ENCODE measurements at regions not wholly inside any gene's neighbourhood (a gene's known extent, or its start where the extent isn't known, plus 50 kb on each side); places are given as distances from the start of the nearest gene placed in this dataset.

DNA sequence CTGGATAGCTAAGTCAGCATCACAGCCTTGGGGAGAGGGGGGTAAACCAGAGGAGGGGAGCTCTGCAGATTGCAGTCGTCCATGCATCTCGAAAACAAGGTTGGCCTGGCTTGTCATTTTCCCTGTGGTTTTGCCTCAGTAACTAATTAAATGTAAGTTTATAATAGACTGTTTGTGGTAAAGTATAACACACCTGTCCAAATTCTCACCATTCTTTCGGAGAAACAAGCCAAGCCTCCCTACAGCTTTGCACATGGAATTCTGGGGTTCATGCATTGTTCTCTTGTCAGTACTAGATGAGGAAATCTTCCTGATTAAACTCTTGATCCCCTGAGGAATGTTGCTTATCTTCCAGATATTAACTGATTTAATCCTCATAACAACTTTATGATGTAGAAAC, 1065.2 kb upstream of the FAM98A start:
- DNase-seq (ENCODE audit: insufficient read length) (no peak), FAIRE-seq (no peak)
- no peak for TF ChIP-seq TAF1 (IDR thresholded peaks at IDR 0.05; ENCODE audit: borderline replicate concordance, low read depth, low read length)
- TF ChIP-seq POLR2A (IDR thresholded peaks at IDR 0.05; ENCODE audit: low read depth, low read length), result no peak
- TF ChIP-seq POLR2AphosphoS5 (IDR thresholded peaks at IDR 0.05; ENCODE audit: low read depth, low read length), result no peak

DNA sequence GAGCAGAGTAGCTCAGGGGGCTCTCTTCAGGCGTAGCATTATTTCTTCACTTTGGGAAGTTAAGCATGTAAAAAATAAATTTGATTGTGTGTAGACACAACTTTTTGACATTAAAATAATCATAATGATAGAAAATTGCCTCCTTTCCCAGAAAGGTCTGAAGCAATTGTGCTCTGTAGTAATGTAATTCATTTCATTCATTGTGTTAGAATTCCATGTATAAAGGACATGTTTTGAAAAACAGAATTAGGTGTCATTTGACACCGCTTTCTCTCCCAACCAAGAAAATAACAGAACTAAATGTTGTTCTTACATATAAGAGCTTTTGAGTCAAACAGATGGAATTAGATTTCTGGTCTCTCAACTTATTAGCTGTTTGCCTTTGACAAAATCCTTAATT, 1064.2 kb upstream of the FAM98A start:
- no peak for FAIRE-seq
- TF ChIP-seq POLR2AphosphoS5 (IDR thresholded peaks at IDR 0.05; ENCODE audit: low read depth, low read length), result no peak
- no peak for TF ChIP-seq TAF1 (IDR thresholded peaks at IDR 0.05; ENCODE audit: borderline replicate concordance, low read depth, low read length)
- no peak for TF ChIP-seq POLR2A (IDR thresholded peaks at IDR 0.05; ENCODE audit: low read depth, low read length)
- DNase-seq (ENCODE audit: insufficient read length), result no peak

DNA sequence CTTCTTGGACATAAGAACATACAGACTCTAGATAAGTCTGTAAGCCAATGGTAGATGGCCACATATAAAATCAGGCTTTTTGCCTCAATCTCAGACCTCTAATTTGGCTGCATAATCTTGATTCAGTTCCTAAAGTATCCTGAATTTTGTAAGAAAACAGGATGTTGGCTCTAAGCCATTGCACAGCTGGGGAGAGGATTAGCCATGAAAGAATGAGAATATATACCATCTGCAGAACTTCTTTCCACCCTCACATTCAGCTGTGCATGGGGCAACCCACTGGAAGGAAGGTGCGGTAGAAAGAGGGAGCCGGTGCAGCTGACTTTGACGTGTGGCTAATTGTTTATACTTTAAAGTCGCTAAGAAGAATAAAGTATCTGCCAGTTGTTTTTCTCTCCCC, 1061.6 kb upstream of the FAM98A start:
- no peak for DNase-seq (ENCODE audit: insufficient read length)
- no peak for FAIRE-seq
- TF ChIP-seq POLR2AphosphoS5 (IDR thresholded peaks at IDR 0.05; ENCODE audit: low read depth, low read length) (no peak), TAF1 (IDR thresholded peaks at IDR 0.05; ENCODE audit: borderline replicate concordance, low read depth, low read length) (no peak), POLR2A (IDR thresholded peaks at IDR 0.05; ENCODE audit: low read depth, low read length) (no peak)

GRCh38 chr2:34656632-34657031, 1057.5 kb upstream of the FAM98A start:
- TF ChIP-seq POLR2A (IDR thresholded peaks at IDR 0.05; ENCODE audit: low read depth, low read length) (no peak), POLR2AphosphoS5 (IDR thresholded peaks at IDR 0.05; ENCODE audit: low read depth, low read length) (no peak), TAF1 (IDR thresholded peaks at IDR 0.05; ENCODE audit: borderline replicate concordance, low read depth, low read length) (no peak)
- FAIRE-seq (no peak), DNase-seq (ENCODE audit: insufficient read length) (no peak)

GRCh38 chr2:34652636-34653035, 1053.5 kb upstream of the FAM98A start:
- DNase-seq (ENCODE audit: insufficient read length) (no peak), FAIRE-seq (no peak)
- TF ChIP-seq POLR2AphosphoS5 (IDR thresholded peaks at IDR 0.05; ENCODE audit: low read depth, low read length), result no peak
- no peak for TF ChIP-seq POLR2A (IDR thresholded peaks at IDR 0.05; ENCODE audit: low read depth, low read length)
- no peak for TF ChIP-seq TAF1 (IDR thresholded peaks at IDR 0.05; ENCODE audit: borderline replicate concordance, low read depth, low read length)

GRCh38 chr2:34646901-34647300, 1047.8 kb upstream of the FAM98A start:
- FAIRE-seq (no peak), DNase-seq (ENCODE audit: insufficient read length) (no peak)
- TF ChIP-seq TAF1 (IDR thresholded peaks at IDR 0.05; ENCODE audit: borderline replicate concordance, low read depth, low read length) (no peak), POLR2A (IDR thresholded peaks at IDR 0.05; ENCODE audit: low read depth, low read length) (no peak), POLR2AphosphoS5 (IDR thresholded peaks at IDR 0.05; ENCODE audit: low read depth, low read length) (no peak)

- FAIRE-seq (no peak), DNase-seq (ENCODE audit: insufficient read length) (no peak)
- TF ChIP-seq POLR2AphosphoS5 (IDR thresholded peaks at IDR 0.05; ENCODE audit: low read depth, low read length) (no peak), POLR2A (IDR thresholded peaks at IDR 0.05; ENCODE audit: low read depth, low read length) (no peak), TAF1 (IDR thresholded peaks at IDR 0.05; ENCODE audit: borderline replicate concordance, low read depth, low read length) (no peak)
Observed at GRCh38 chr2:34632327-34632726, 1033.2 kb upstream of the FAM98A start.

DNA sequence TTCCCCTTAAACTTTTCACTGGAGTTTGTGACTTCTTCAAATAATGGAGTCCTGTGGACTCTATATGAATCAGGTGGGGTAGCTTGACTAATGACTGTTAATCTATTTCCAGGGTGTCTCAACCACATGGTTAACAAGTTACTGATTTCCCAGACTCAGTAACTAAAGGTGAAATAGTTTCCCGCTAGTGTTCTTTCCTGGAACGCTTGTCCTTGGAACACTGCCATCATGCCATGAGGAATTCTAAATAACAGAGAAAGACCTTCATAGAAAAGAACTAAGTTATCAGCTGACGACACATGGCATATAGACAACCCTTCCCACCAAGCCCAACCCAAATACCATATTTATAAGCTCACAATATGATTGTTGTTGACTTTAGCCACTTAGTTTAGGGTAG, 1027.9 kb upstream of the FAM98A start:
- TF ChIP-seq TAF1 (IDR thresholded peaks at IDR 0.05; ENCODE audit: borderline replicate concordance, low read depth, low read length) (no peak), POLR2AphosphoS5 (IDR thresholded peaks at IDR 0.05; ENCODE audit: low read depth, low read length) (no peak), POLR2A (IDR thresholded peaks at IDR 0.05; ENCODE audit: low read depth, low read length) (no peak)
- no peak for DNase-seq (ENCODE audit: insufficient read length)
- FAIRE-seq, result no peak

DNA sequence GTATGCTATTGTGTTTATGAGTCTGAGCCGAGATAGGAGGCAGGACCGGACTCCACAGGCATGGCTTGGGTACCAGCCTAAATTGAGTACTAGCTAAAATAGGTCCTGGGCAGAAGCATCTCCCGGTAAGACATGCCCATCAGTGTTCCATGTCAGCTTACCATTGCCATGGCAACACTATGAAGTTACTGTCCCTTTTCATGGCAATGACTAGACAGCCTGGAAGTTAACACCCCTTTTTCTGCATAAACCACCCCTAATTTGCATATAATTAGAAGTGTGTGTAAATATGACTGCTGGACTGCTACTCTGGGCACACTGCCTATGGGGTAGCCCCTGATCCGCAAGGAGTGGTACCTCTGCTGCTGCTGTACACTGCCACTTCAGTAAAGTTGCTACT, 1005.1 kb upstream of the FAM98A start:
- DNase-seq (ENCODE audit: insufficient read length) (no peak), FAIRE-seq (no peak)
- TF ChIP-seq TAF1 (IDR thresholded peaks at IDR 0.05; ENCODE audit: borderline replicate concordance, low read depth, low read length) (no peak), POLR2AphosphoS5 (IDR thresholded peaks at IDR 0.05; ENCODE audit: low read depth, low read length) (no peak), POLR2A (IDR thresholded peaks at IDR 0.05; ENCODE audit: low read depth, low read length) (no peak)

DNA sequence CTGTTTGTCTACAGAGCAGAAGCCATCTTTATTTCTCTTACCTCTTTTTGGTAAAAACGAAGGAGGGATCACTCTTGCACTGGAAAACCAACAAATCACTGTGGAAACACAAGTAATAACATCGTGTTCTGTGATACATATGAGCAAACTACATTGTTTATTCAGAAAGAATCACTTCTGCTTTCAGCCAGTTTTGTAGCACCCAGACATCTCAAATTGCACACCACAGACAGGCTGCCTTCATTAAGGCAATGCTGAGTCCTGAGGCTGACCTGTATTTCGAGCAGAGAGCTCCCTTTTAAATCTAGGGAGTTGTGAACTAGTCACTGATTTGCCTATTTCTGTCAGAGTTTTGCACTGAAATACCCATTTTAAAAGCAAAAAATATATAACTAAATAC, 1003.2 kb upstream of the FAM98A start:
- DNase-seq (ENCODE audit: insufficient read length), result no peak
- TF ChIP-seq POLR2AphosphoS5 (IDR thresholded peaks at IDR 0.05; ENCODE audit: low read depth, low read length) (no peak), POLR2A (IDR thresholded peaks at IDR 0.05; ENCODE audit: low read depth, low read length) (no peak), TAF1 (IDR thresholded peaks at IDR 0.05; ENCODE audit: borderline replicate concordance, low read depth, low read length) (no peak)
- no peak for FAIRE-seq

GRCh38 chr2:34601561-34601960, 1002.5 kb upstream of the FAM98A start:
- FAIRE-seq (no peak), DNase-seq (ENCODE audit: insufficient read length) (no peak)
- TF ChIP-seq TAF1 (IDR thresholded peaks at IDR 0.05; ENCODE audit: borderline replicate concordance, low read depth, low read length), result no peak
- TF ChIP-seq POLR2AphosphoS5 (IDR thresholded peaks at IDR 0.05; ENCODE audit: low read depth, low read length), result no peak
- TF ChIP-seq POLR2A (IDR thresholded peaks at IDR 0.05; ENCODE audit: low read depth, low read length), result no peak

DNA sequence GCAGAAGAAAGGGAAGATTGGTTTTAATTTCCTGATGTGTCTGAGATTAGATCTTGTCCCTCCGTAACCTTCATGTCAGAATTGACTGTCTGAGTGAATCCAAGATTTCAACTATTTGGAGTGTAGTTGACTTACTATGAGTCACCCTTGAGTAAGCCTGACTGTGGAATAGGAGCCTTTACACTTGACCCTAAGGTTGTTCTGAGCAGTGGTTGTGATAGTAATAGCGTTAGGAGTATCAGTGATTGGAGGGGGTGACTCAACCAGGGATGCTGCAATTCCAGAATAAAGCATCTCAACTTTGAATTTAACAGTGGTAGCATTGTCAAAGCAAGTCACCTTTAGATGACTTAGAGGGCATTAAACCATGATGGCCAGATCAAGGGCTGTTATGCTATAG, 979.5 kb upstream of the FAM98A start:
- no peak for FAIRE-seq
- TF ChIP-seq TAF1 (IDR thresholded peaks at IDR 0.05; ENCODE audit: borderline replicate concordance, low read depth, low read length) (no peak), POLR2A (IDR thresholded peaks at IDR 0.05; ENCODE audit: low read depth, low read length) (no peak), POLR2AphosphoS5 (IDR thresholded peaks at IDR 0.05; ENCODE audit: low read depth, low read length) (no peak)
- no peak for DNase-seq (ENCODE audit: insufficient read length)
